ENCODE measurements at regions not wholly inside any gene's neighbourhood (a gene's known extent, or its start where the extent isn't known, plus 50 kb on each side); places are given as distances from the start of the nearest gene placed in this dataset.

GRCh38 chr12:89289720-89290119 is 62.6 kb downstream of the DUSP6 start:
- 77% methylated on average over 1 of the region's 1 CpG for WGBS (ENCODE audit: missing lambda C conversion rate)
- DNase-seq (ENCODE audit: low read depth in 1 of 2, low spot score in 1 of 2) (no peak), FAIRE-seq (no peak), ATAC-seq (no peak)
- Histone ChIP-seq H3K4me2 (no peak overlapping the region), H3K4me1 (no peaks in the 10 kb centered on the region), H3K9me3 (no peaks in the 10 kb centered on the region), H3K27ac (no peak overlapping the region), H3K4me3 (no peak overlapping the region)
- ChIA-PET CTCF (interaction anchor here (0.6 to 1.0 kb wide), 2 partner anchors 9 to 15 kb away, joined by 3 to 4 read pairs; no protein-coding TSS in a partner anchor), POLR2A (no interaction called here)
- TF ChIP-seq CBX2 (IDR thresholded peaks at IDR 0.05; ENCODE audit: borderline replicate concordance, low read depth) (no peak), RFX5 (IDR thresholded peaks at IDR 0.05) (no peak), CHD4 (IDR thresholded peaks at IDR 0.05; ENCODE audit: borderline replicate concordance) (no peak), RARB (CRISPR knock-in tag; IDR thresholded peaks at IDR 0.05) (no peak), BHLHE40 (IDR thresholded peaks at IDR 0.05; ENCODE audit: low read depth, low read length) (no peak), EP300 (IDR thresholded peaks at IDR 0.05) (no peak), CEBPB (IDR thresholded peaks at IDR 0.05) (no peak)

GRCh38 chr12:89288959-89289358 is 63.3 kb downstream of the DUSP6 start:
- TF ChIP-seq EHMT2 (IDR thresholded peaks at IDR 0.05; ENCODE audit: low read depth) = no peak
- TF ChIP-seq NR3C1 (IDR thresholded peaks at IDR 0.05) = no peak
- no peak for TF ChIP-seq HES2 (IDR thresholded peaks at IDR 0.05)
- TF ChIP-seq MAX (IDR thresholded peaks at IDR 0.05) = no peak
- no peak for TF ChIP-seq ZSCAN20 (CRISPR knock-in tag; IDR thresholded peaks at IDR 0.05)
- TF ChIP-seq MAZ (IDR thresholded peaks at IDR 0.05; ENCODE audit: borderline replicate concordance, low read depth, low read length) = no peak
- TF ChIP-seq PBX3 (IDR thresholded peaks at IDR 0.05) = no peak
- no peak for TF ChIP-seq RAD21 (conservative IDR thresholded peaks at IDR 0.05 in 1 of 2, IDR thresholded peaks at IDR 0.05 in 1 of 2)
- no peak for TF ChIP-seq EP300 (IDR thresholded peaks at IDR 0.05)
- no peak for TF ChIP-seq KDM5A (IDR thresholded peaks at IDR 0.05)
- H3K4me1 ChIP-seq = no peaks in the 10 kb centered on the region
- no peak overlapping the region for H3K4me3 ChIP-seq
- DNase-seq (ENCODE audit: low read depth in 1 of 2, low spot score in 1 of 2) (no peak), ATAC-seq (no peak), FAIRE-seq (no peak)
- no peaks in the 10 kb centered on the region for H3K9me3 ChIP-seq
- ChIA-PET CTCF (interaction anchor here (0.6 to 1.0 kb wide), 3 partner anchors 10 to 288 kb away, joined by 3 to 4 read pairs (median 3); no protein-coding TSS in a partner anchor), POLR2A (no interaction called here)
- no peak overlapping the region for H3K27ac ChIP-seq
- no peak overlapping the region for H3K4me2 ChIP-seq

GRCh38 chr12:89286501-89286900 is 65.8 kb downstream of the DUSP6 start:
- ATAC-seq = no peak
- Histone ChIP-seq H3K27ac (no peak overlapping the region), H3K4me2 (no peak overlapping the region), H3K9me3 (no peaks in the 10 kb centered on the region), H3K4me1 (no peaks in the 10 kb centered on the region), H3K4me3 (no peak overlapping the region)
- 39% methylated on average over 3 of the region's 3 CpGs for WGBS (ENCODE audit: missing lambda C conversion rate)
- DNase-seq (ENCODE audit: low read depth in 1 of 2, low spot score in 1 of 2) = no peak
- no peak for TF ChIP-seq HMGXB4 (CRISPR knock-in tag; IDR thresholded peaks at IDR 0.05; ENCODE audit: borderline replicate concordance)
- TF ChIP-seq CHD4 (IDR thresholded peaks at IDR 0.05; ENCODE audit: borderline replicate concordance) = no peak
- TF ChIP-seq ATOH8 (CRISPR knock-in tag; IDR thresholded peaks at IDR 0.05; ENCODE audit: low read depth) = no peak
- no peak for TF ChIP-seq MAZ (IDR thresholded peaks at IDR 0.05; ENCODE audit: borderline replicate concordance, low read depth, low read length)
- no peak for TF ChIP-seq TFCP2L1 (CRISPR knock-in tag; IDR thresholded peaks at IDR 0.05)
- no peak for TF ChIP-seq NFE2L2 (conservative IDR thresholded peaks at IDR 0.05; ENCODE audit: low read length)
- no peak for TF ChIP-seq JUN (IDR thresholded peaks at IDR 0.05)
- TF ChIP-seq NPAS2 (CRISPR knock-in tag; IDR thresholded peaks at IDR 0.05; ENCODE audit: borderline replicate concordance) = no peak
- TF ChIP-seq MYC (IDR thresholded peaks at IDR 0.05; ENCODE audit: borderline replicate concordance, low read length) = no peak
- TF ChIP-seq CEBPB (IDR thresholded peaks at IDR 0.05) = no peak
- no peak for TF ChIP-seq EP300 (IDR thresholded peaks at IDR 0.05)
- no peak for TF ChIP-seq HOXB5 (CRISPR knock-in tag; IDR thresholded peaks at IDR 0.05)
- no peak for TF ChIP-seq HOXA7 (CRISPR knock-in tag; IDR thresholded peaks at IDR 0.05)
- POLR2A ChIA-PET = no interaction called here
- CTCF ChIA-PET = no interaction called here
- FAIRE-seq = no peak
